ENCODE measurements at regions not wholly inside any gene's neighbourhood (a gene's known extent, or its start where the extent isn't known, plus 50 kb on each side); places are given as distances from the start of the nearest gene placed in this dataset.

- Mint-ChIP-seq H3K9me3 (peaks cover 2% of the 10 kb centered on the region), H3K4me1 (peaks cover 5% of the 10 kb centered on the region), H3K36me3 (ENCODE audit: low read depth) (no peaks in the 10 kb centered on the region), H3K4me3 (no peak overlapping the region), H3K27ac (ENCODE audit: unreplicated experiment) (no peak overlapping the region), H3K27me3 (ENCODE audit: low read depth) (no peaks in the 10 kb centered on the region)
- no peak for TF ChIP-seq CTCF (conservative IDR thresholded peaks at IDR 0.05)
- no peak for DNase-seq (ENCODE audit: low read depth, low spot score)
Measured at GRCh38 chr13:59413126-59413525, 750.6 kb downstream of the DIAPH3 start.

- Mint-ChIP-seq H3K9me3 (peaks cover 2% of the 10 kb centered on the region), H3K36me3 (ENCODE audit: low read depth) (no peaks in the 10 kb centered on the region), H3K27ac (ENCODE audit: unreplicated experiment) (no peak overlapping the region), H3K27me3 (ENCODE audit: low read depth) (no peaks in the 10 kb centered on the region), H3K4me3 (no peak overlapping the region), H3K4me1 (peaks cover 5% of the 10 kb centered on the region)
- TF ChIP-seq CTCF (conservative IDR thresholded peaks at IDR 0.05), result no peak
- DNase-seq (ENCODE audit: low read depth, low spot score), result no peak
Measured at GRCh38 chr13:59414006-59414405, 749.7 kb downstream of the DIAPH3 start.

- Mint-ChIP-seq H3K9me3 (peaks cover 2% of the 10 kb centered on the region), H3K4me3 (no peak overlapping the region), H3K4me1 (peaks cover 5% of the 10 kb centered on the region), H3K36me3 (ENCODE audit: low read depth) (no peaks in the 10 kb centered on the region), H3K27me3 (ENCODE audit: low read depth) (no peaks in the 10 kb centered on the region), H3K27ac (ENCODE audit: unreplicated experiment) (no peak overlapping the region)
- no peak for DNase-seq (ENCODE audit: low read depth, low spot score)
- no peak for TF ChIP-seq CTCF (conservative IDR thresholded peaks at IDR 0.05)
Measured at GRCh38 chr13:59415498-59415897, 748.2 kb downstream of the DIAPH3 start.

- H3K27ac Mint-ChIP-seq (ENCODE audit: unreplicated experiment), result no peak overlapping the region
- DNase-seq (ENCODE audit: low read depth, low spot score), result no peak
- H3K9me3 Mint-ChIP-seq, result peaks cover 2% of the 10 kb centered on the region
- peaks cover 5% of the 10 kb centered on the region for H3K4me1 Mint-ChIP-seq
- TF ChIP-seq CTCF (conservative IDR thresholded peaks at IDR 0.05), result no peak
- H3K27me3 Mint-ChIP-seq (ENCODE audit: low read depth), result no peaks in the 10 kb centered on the region
- no peaks in the 10 kb centered on the region for H3K36me3 Mint-ChIP-seq (ENCODE audit: low read depth)
- no peak overlapping the region for H3K4me3 Mint-ChIP-seq
Measured at GRCh38 chr13:59416561-59416960, 747.2 kb downstream of the DIAPH3 start.

GRCh38 chr13:59422646-59423045 is 741.1 kb downstream of the DIAPH3 start:
- Mint-ChIP-seq H3K36me3 (ENCODE audit: low read depth) (no peaks in the 10 kb centered on the region), H3K27ac (ENCODE audit: unreplicated experiment) (no peak overlapping the region), H3K4me3 (no peak overlapping the region), H3K27me3 (ENCODE audit: low read depth) (no peaks in the 10 kb centered on the region), H3K4me1 (no peaks in the 10 kb centered on the region), H3K9me3 (peaks cover 6% of the 10 kb centered on the region)
- DNase-seq (ENCODE audit: low read depth, low spot score), result no peak
- TF ChIP-seq CTCF (conservative IDR thresholded peaks at IDR 0.05), result no peak
